ENCODE measurements at regions not wholly inside any gene's neighbourhood (a gene's known extent, or its start where the extent isn't known, plus 50 kb on each side); places are given as distances from the start of the nearest gene placed in this dataset.
A peak's percentile ranks its signal among the peaks of the same experiment; 100 is the strongest.
"Not testable (repeated sequence)": the region's sequence is repeated elsewhere in the genome, so short reads cannot be mapped to it uniquely, and the experiment has no call there.

- not testable (repeated sequence) for H3K4me2 ChIP-seq (ENCODE audit: low read length, poor library complexity, severe bottlenecking)
Measured at GRCh38 chr12:46584098-46584497, 211.5 kb upstream of the SLC38A2 start.

GRCh38 chr12:46581990-46582389 is 209.4 kb upstream of the SLC38A2 start:
- H3K36me3 ChIP-seq (ENCODE audit: control insufficient read depth in 1 of 2, insufficient read depth in 2 of 2, low read depth in 1 of 2, low read length in 2 of 2); H3K4me3 ChIP-seq (ENCODE audit: insufficient read depth in 1 of 2, low read depth in 1 of 2, low read length in 2 of 2); H3K9ac ChIP-seq (ENCODE audit: low read length); H3K9me3 ChIP-seq (ENCODE audit: control insufficient read depth, low read length); H2BK15ac ChIP-seq (ENCODE audit: low read depth, poor library complexity, severe bottlenecking); DNase-seq; H2BK120ac ChIP-seq (ENCODE audit: low read depth, low read length); H4K91ac ChIP-seq (ENCODE audit: low read length); H3K4me2 ChIP-seq (ENCODE audit: low read length, poor library complexity, severe bottlenecking); H2BK5ac ChIP-seq (ENCODE audit: low read depth, low read length, poor library complexity, severe bottlenecking); H2AFZ ChIP-seq (ENCODE audit: low read depth, low read length); H2BK12ac ChIP-seq (ENCODE audit: low read length in 2 of 2); H3K23ac ChIP-seq (ENCODE audit: low read length in 2 of 2); H3K18ac ChIP-seq (ENCODE audit: low read depth in 1 of 2, low read length in 2 of 2); H2AK5ac ChIP-seq (ENCODE audit: low read length, severe bottlenecking); H4K8ac ChIP-seq (ENCODE audit: low read length); H3K14ac ChIP-seq (ENCODE audit: low read length in 2 of 2); H3K27ac ChIP-seq (ENCODE audit: low read length, poor library complexity, severe bottlenecking); H3K79me1 ChIP-seq (replicated peaks; ENCODE audit: low read length, poor library complexity, severe bottlenecking); H3K4ac ChIP-seq (ENCODE audit: low read depth in 1 of 2, low read length in 2 of 2); H3K4me1 ChIP-seq (ENCODE audit: control insufficient read depth, insufficient read depth, low read depth, low read length); H3K27me3 ChIP-seq (ENCODE audit: control insufficient read depth in 1 of 2, insufficient read depth in 1 of 2, low read length in 2 of 2): not testable (repeated sequence)
- 100% methylated on average over 2 of the region's 2 CpGs for WGBS

More at GRCh38 chr12:46584098-46584497, 211.5 kb upstream of the SLC38A2 start:
- not testable (repeated sequence) for H4K8ac ChIP-seq (ENCODE audit: low read length); H3K14ac ChIP-seq (ENCODE audit: low read length in 2 of 2); H2BK15ac ChIP-seq (ENCODE audit: low read depth, poor library complexity, severe bottlenecking); H3K79me1 ChIP-seq (replicated peaks; ENCODE audit: low read length, poor library complexity, severe bottlenecking); DNase-seq; H3K4ac ChIP-seq (ENCODE audit: low read depth in 1 of 2, low read length in 2 of 2); H4K91ac ChIP-seq (ENCODE audit: low read length); H3K9me3 ChIP-seq (ENCODE audit: control insufficient read depth, low read length); H3K9ac ChIP-seq (ENCODE audit: low read length); H2BK120ac ChIP-seq (ENCODE audit: low read depth, low read length); H2BK5ac ChIP-seq (ENCODE audit: low read depth, low read length, poor library complexity, severe bottlenecking); H3K4me1 ChIP-seq (ENCODE audit: control insufficient read depth, insufficient read depth, low read depth, low read length); H2AFZ ChIP-seq (ENCODE audit: low read depth, low read length); H2AK5ac ChIP-seq (ENCODE audit: low read length, severe bottlenecking); H3K36me3 ChIP-seq (ENCODE audit: control insufficient read depth in 1 of 2, insufficient read depth in 2 of 2, low read depth in 1 of 2, low read length in 2 of 2); H2BK12ac ChIP-seq (ENCODE audit: low read length in 2 of 2); H3K23ac ChIP-seq (ENCODE audit: low read length in 2 of 2); H3K18ac ChIP-seq (ENCODE audit: low read depth in 1 of 2, low read length in 2 of 2); H3K27me3 ChIP-seq (ENCODE audit: control insufficient read depth in 1 of 2, insufficient read depth in 1 of 2, low read length in 2 of 2); H3K27ac ChIP-seq (ENCODE audit: low read length, poor library complexity, severe bottlenecking); H3K4me3 ChIP-seq (ENCODE audit: insufficient read depth in 1 of 2, low read depth in 1 of 2, low read length in 2 of 2)
- 91% methylated on average over 4 of the region's 4 CpGs for WGBS

GRCh38 chr12:46580445-46580844 is 207.9 kb upstream of the SLC38A2 start:
- no peak overlapping the region for H3K4me2 ChIP-seq (ENCODE audit: low read length, poor library complexity, severe bottlenecking)
- H3K4me3 ChIP-seq (ENCODE audit: insufficient read depth in 1 of 2, low read depth in 1 of 2, low read length in 2 of 2) = no peak overlapping the region
- H3K36me3 ChIP-seq (ENCODE audit: control insufficient read depth in 1 of 2, insufficient read depth in 2 of 2, low read depth in 1 of 2, low read length in 2 of 2) = no peaks in the 10 kb centered on the region
- no peak overlapping the region for H4K91ac ChIP-seq (ENCODE audit: low read length)
- H3K23ac ChIP-seq (ENCODE audit: low read length in 2 of 2) = no peak overlapping the region
- H2BK12ac ChIP-seq (ENCODE audit: low read length in 2 of 2) = no peak overlapping the region
- no peak overlapping the region for H2BK15ac ChIP-seq (ENCODE audit: low read depth, poor library complexity, severe bottlenecking)
- H2AFZ ChIP-seq (ENCODE audit: low read depth, low read length) = no peak overlapping the region
- no peak overlapping the region for H2BK120ac ChIP-seq (ENCODE audit: low read depth, low read length)
- no peaks in the 10 kb centered on the region for H3K27me3 ChIP-seq (ENCODE audit: control insufficient read depth in 1 of 2, insufficient read depth in 1 of 2, low read length in 2 of 2)
- no peak overlapping the region for H3K4ac ChIP-seq (ENCODE audit: low read depth in 1 of 2, low read length in 2 of 2)
- H3K27ac ChIP-seq (ENCODE audit: low read length, poor library complexity, severe bottlenecking) = no peak overlapping the region
- no peaks in the 10 kb centered on the region for H3K79me1 ChIP-seq (replicated peaks; ENCODE audit: low read length, poor library complexity, severe bottlenecking)
- no peak overlapping the region for H3K18ac ChIP-seq (ENCODE audit: low read depth in 1 of 2, low read length in 2 of 2)
- no peak overlapping the region for H3K9ac ChIP-seq (ENCODE audit: low read length)
- no peak overlapping the region for H3K14ac ChIP-seq (ENCODE audit: low read length in 2 of 2)
- H3K4me1 ChIP-seq (ENCODE audit: control insufficient read depth, insufficient read depth, low read depth, low read length) = peaks cover under 1% of the 10 kb centered on the region
- H4K8ac ChIP-seq (ENCODE audit: low read length) = no peak overlapping the region
- no peak overlapping the region for H2AK5ac ChIP-seq (ENCODE audit: low read length, severe bottlenecking)
- no peak overlapping the region for H2BK5ac ChIP-seq (ENCODE audit: low read depth, low read length, poor library complexity, severe bottlenecking)
- H3K9me3 ChIP-seq (ENCODE audit: control insufficient read depth, low read length) = peaks cover 10% of the 10 kb centered on the region
- no peak for DNase-seq
- WGBS = no CpG with 5 or more reads among the region's 1 CpG

GRCh38 chr12:46579474-46579873 is 206.9 kb upstream of the SLC38A2 start:
- Histone ChIP-seq H3K27me3 (ENCODE audit: control insufficient read depth in 1 of 2, insufficient read depth in 1 of 2, low read length in 2 of 2) (no peaks in the 10 kb centered on the region), H3K18ac (ENCODE audit: low read depth in 1 of 2, low read length in 2 of 2) (peak overlapping the region in 1 of 2 experiments; percentile 28), H3K79me1 (replicated peaks; ENCODE audit: low read length, poor library complexity, severe bottlenecking) (no peaks in the 10 kb centered on the region), H3K9me3 (ENCODE audit: control insufficient read depth, low read length) (peaks cover 10% of the 10 kb centered on the region), H2BK12ac (ENCODE audit: low read length in 2 of 2) (no peak overlapping the region), H3K4me1 (ENCODE audit: control insufficient read depth, insufficient read depth, low read depth, low read length) (no peaks in the 10 kb centered on the region), H3K4me2 (ENCODE audit: low read length, poor library complexity, severe bottlenecking) (no peak overlapping the region), H3K14ac (ENCODE audit: low read length in 2 of 2) (no peak overlapping the region), H2AK5ac (ENCODE audit: low read length, severe bottlenecking) (no peak overlapping the region), H2BK5ac (ENCODE audit: low read depth, low read length, poor library complexity, severe bottlenecking) (no peak overlapping the region), H4K91ac (ENCODE audit: low read length) (no peak overlapping the region), H3K23ac (ENCODE audit: low read length in 2 of 2) (no peak overlapping the region), H3K4me3 (ENCODE audit: insufficient read depth in 1 of 2, low read depth in 1 of 2, low read length in 2 of 2) (no peak overlapping the region), H2BK15ac (ENCODE audit: low read depth, poor library complexity, severe bottlenecking) (no peak overlapping the region), H2AFZ (ENCODE audit: low read depth, low read length) (no peak overlapping the region), H3K27ac (ENCODE audit: low read length, poor library complexity, severe bottlenecking) (no peak overlapping the region), H3K36me3 (ENCODE audit: control insufficient read depth in 1 of 2, insufficient read depth in 2 of 2, low read depth in 1 of 2, low read length in 2 of 2) (no peaks in the 10 kb centered on the region), H3K4ac (ENCODE audit: low read depth in 1 of 2, low read length in 2 of 2) (no peak overlapping the region), H4K8ac (ENCODE audit: low read length) (no peak overlapping the region), H2BK120ac (ENCODE audit: low read depth, low read length) (no peak overlapping the region), H3K9ac (ENCODE audit: low read length) (no peak overlapping the region)
- DNase-seq = peak; percentile 18
